ENCODE measurements at regions not wholly inside any gene's neighbourhood (a gene's known extent, or its start where the extent isn't known, plus 50 kb on each side); places are given as distances from the start of the nearest gene placed in this dataset.
"Not testable (repeated sequence)": the region's sequence is repeated elsewhere in the genome, so short reads cannot be mapped to it uniquely, and the experiment has no call there.

- no peak for DNase-seq
Observed at GRCh38 chr1:188070848-188071247, 1242.1 kb downstream of the PLA2G4A start.

- DNase-seq, result no peak
Observed at GRCh38 chr1:188089015-188089414, 1260.3 kb downstream of the PLA2G4A start.

- no peak for DNase-seq
Observed at GRCh38 chr1:188089461-188089860, 1260.7 kb downstream of the PLA2G4A start.

- no peak for DNase-seq
Observed at GRCh38 chr1:188096521-188096920, 1267.8 kb downstream of the PLA2G4A start.

- DNase-seq, result no peak
Observed at GRCh38 chr1:188117436-188117835, 1288.7 kb downstream of the PLA2G4A start.

- no peak for DNase-seq
Observed at GRCh38 chr1:188122646-188123045, 1293.9 kb downstream of the PLA2G4A start.

GRCh38 chr1:188127507-188127906 lies 1298.8 kb downstream of the PLA2G4A start:
- no peak for DNase-seq

- no peak for DNase-seq
Observed at GRCh38 chr1:188128761-188129160, 1300.0 kb downstream of the PLA2G4A start.

GRCh38 chr1:188129856-188130838 lies 1301.4 kb downstream of the PLA2G4A start:
- DNase-seq, result no peak

- no peak for DNase-seq
Observed at GRCh38 chr1:188137221-188137620, 1308.5 kb downstream of the PLA2G4A start.

- no peak for DNase-seq
Observed at GRCh38 chr1:188140958-188141357, 1312.2 kb downstream of the PLA2G4A start.

- DNase-seq, result no peak
Observed at GRCh38 chr1:188154196-188154595, 1325.4 kb downstream of the PLA2G4A start.

- DNase-seq, result peak; percentile 24
Observed at GRCh38 chr1:188154761-188155160, 1326.0 kb downstream of the PLA2G4A start.

- DNase-seq, result peak; percentile 31
Observed at GRCh38 chr1:188155261-188155660, 1326.5 kb downstream of the PLA2G4A start.

- no peak for DNase-seq
Observed at GRCh38 chr1:188164459-188164858, 1335.7 kb downstream of the PLA2G4A start.

GRCh38 chr1:188166654-188167053 lies 1337.9 kb downstream of the PLA2G4A start:
- DNase-seq, result no peak

GRCh38 chr1:188169971-188170370 lies 1341.2 kb downstream of the PLA2G4A start:
- no peak for DNase-seq

GRCh38 chr1:188170411-188170810 lies 1341.7 kb downstream of the PLA2G4A start:
- DNase-seq, result no peak

- no peak for DNase-seq
Observed at GRCh38 chr1:188170935-188171334, 1342.2 kb downstream of the PLA2G4A start.

GRCh38 chr1:188182063-188182462 lies 1353.3 kb downstream of the PLA2G4A start:
- DNase-seq, result not testable (repeated sequence)

- no peak for DNase-seq
Observed at GRCh38 chr1:188188317-188188716, 1359.6 kb downstream of the PLA2G4A start.

- DNase-seq, result no peak
Observed at GRCh38 chr1:188194916-188195315, 1366.2 kb downstream of the PLA2G4A start.

- DNase-seq, result no peak
Observed at GRCh38 chr1:188218289-188218688, 1389.5 kb downstream of the PLA2G4A start.

GRCh38 chr1:188220051-188220450 lies 1391.3 kb downstream of the PLA2G4A start:
- no peak for DNase-seq
